AG10803 (cell line): ENCODE measurements at regions not wholly inside any gene's neighbourhood (a gene's known extent, or its start where the extent isn't known, plus 50 kb on each side); places are given as distances from the start of the nearest gene placed in this dataset.
A peak's percentile ranks its signal among the peaks of the same experiment; 100 is the strongest.

Experiments
- DNase-seq: peaks from one replicate; pipeline ENCODE4 v3.0.0; 2010; ENCODE audit warnings: low read depth
- H3K4me3 ChIP-seq: 2 replicates; pipeline ENCODE4 v1.5.1; 2011; ENCODE audit warnings: mild to moderate bottlenecking, low read length, control low read depth
- TF ChIP-seq, protein P1 (sequence below): conservative IDR thresholded peaks from 2 replicates; pipeline ENCODE4 v1.5.1; 2011; ENCODE audit warnings: mild to moderate bottlenecking, low read length, control low read depth, inconsistent platforms

DNA sequence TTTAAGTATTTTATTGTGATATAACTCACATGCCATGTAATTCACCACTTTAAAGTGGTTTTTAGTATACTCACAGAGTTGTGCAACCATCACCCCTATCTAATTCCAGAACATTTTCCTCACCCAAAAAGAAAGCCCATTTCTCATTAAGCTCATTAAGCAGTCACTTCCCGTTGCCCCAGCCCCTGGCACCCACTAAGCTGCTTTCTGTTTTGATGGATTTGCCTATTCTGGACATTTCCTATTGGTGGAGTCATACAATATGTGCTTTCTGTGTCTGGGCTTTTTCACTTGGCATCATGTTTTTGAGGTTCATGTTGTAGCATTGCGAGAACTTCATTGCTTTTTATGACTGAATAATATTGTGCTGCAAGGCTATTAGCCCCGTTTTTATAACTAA, 66.0 kb downstream of the ARL6IP4 start:
- no peak overlapping the region for H3K4me3 ChIP-seq
- DNase-seq, result no peak
- TF ChIP-seq, protein P1, sequence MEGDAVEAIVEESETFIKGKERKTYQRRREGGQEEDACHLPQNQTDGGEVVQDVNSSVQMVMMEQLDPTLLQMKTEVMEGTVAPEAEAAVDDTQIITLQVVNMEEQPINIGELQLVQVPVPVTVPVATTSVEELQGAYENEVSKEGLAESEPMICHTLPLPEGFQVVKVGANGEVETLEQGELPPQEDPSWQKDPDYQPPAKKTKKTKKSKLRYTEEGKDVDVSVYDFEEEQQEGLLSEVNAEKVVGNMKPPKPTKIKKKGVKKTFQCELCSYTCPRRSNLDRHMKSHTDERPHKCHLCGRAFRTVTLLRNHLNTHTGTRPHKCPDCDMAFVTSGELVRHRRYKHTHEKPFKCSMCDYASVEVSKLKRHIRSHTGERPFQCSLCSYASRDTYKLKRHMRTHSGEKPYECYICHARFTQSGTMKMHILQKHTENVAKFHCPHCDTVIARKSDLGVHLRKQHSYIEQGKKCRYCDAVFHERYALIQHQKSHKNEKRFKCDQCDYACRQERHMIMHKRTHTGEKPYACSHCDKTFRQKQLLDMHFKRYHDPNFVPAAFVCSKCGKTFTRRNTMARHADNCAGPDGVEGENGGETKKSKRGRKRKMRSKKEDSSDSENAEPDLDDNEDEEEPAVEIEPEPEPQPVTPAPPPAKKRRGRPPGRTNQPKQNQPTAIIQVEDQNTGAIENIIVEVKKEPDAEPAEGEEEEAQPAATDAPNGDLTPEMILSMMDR, result no peak

DNA sequence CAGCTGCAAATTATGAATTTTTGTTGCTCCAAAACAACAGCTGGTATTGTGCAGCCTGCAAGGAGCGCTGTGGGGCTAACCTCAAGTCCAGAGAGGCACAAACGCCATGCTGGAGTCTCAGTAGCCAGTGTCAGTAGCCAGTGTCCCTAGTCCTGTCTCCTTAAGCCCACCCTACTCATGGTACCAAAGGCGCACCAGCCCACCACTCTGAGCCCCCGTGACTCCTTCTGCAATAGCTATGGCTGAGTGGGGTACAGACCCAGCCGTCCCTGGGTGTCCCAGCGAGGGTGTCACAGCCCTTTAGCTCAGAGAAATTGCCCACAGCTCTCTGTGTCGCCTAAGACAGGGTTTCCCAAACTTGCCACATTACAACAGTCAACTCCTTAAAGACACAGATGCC, 65.2 kb downstream of the ARL6IP4 start:
- DNase-seq, result no peak
- no peak overlapping the region for H3K4me3 ChIP-seq
- TF ChIP-seq, protein P1, result no peak

DNA sequence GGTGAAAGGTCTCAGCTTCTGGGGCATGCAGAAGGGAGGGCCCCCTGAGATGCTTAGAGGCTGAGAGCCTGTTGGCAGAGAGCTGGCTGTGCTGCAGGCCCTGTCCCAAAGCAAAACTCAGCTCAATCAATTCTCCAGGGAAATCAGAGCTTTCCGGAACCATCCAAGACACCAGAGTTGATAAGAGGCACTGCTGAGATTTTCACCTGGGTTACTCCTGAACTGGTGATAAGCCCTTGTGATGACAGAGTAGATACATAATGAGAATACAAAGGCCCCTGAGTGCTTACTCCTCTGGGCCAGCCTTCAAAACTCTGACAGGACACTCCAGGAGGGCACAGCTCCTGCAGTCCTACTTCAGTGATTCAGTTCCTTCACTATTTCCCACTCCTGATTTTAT, 63.9 kb downstream of the ARL6IP4 start:
- TF ChIP-seq, protein P1, result no peak
- no peak overlapping the region for H3K4me3 ChIP-seq
- DNase-seq, result no peak

DNA sequence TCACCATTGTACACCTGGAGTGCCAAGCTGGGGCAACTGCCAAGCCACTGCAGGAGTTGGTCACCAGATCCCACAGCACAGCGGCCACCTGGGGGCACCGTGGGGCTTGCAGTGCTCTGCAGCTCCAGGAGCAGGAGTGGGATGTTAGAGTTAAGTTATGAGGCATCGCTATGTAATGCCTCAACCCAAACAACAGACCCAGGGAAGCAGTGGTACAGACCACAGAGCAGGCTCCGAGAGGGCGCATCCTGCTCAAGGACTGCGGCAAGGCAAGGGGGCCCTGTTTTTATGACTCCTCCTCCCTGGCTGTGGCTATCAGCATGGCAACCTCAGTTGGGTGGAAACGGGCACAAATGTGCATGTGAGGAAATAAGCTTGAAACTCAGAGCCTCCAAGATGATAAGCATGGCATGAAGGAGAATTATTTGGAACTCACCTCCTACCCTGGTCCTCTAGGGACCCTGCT, 63.1 kb downstream of the ARL6IP4 start:
- no peak overlapping the region for H3K4me3 ChIP-seq
- TF ChIP-seq, protein P1, result peak; percentile 83
- DNase-seq, result peak; percentile 96

DNA sequence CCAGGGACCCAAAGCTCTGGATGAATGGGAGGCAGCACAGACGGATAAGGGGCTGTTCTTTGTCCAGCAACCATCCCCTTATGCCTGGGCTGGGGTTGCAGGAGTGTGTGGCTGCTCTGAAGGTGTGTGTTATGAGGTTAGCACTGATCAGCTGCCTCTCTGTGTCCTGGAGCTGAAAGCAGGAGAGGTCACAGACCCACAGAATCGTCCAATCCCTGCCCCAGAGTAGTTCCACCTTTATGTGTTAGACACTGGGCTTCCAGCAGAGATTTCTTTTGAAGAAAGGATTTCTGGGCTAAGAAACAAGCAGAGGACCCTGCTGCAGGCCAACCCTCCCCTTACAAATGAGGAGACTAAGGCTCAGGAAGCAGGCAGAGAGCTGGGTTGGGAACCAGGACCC, 62.4 kb downstream of the ARL6IP4 start:
- no peak overlapping the region for H3K4me3 ChIP-seq
- DNase-seq, result no peak
- TF ChIP-seq, protein P1, result no peak

DNA sequence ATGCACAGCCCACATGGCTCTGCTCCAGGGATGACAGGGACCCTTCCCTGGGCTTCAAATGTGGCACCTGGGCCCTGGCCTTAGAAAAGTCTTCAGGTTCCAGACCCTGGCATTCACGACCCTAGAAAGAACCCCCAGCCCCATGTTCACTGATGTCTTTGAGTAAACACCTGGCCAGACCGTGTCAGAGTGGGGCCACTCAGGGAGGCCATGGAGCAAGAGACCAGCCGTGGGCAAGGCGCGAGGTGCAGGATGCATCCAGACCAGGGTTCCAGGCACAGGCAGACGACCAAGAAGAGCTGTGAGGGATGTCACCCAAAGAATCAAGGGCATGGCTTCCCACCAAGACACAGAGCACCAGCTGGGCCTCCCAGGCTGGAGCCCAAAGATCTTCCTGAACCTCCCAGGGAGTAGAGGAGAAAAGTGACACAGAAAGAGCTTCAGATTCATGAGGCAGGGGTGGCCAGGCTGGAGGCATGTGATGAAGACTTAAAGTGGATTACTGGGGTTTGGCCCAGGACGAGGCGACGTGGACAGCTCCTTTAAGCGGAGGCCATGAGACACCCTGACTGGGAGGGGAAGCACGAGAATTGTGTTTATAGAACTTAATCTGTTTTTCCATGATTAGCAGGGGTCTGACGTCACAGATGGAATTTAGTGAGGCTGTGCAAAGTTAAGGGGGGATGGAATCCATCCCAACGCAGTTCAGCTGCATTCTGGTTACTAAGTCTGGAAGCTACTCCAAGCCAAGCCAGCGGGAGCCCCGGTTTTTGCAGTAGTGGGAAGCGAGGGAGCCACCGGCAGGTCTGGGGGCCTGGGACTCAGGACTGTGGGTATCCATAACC, 61.6 kb downstream of the ARL6IP4 start:
- H3K4me3 ChIP-seq, result no peak overlapping the region
- no peak for DNase-seq
- TF ChIP-seq, protein P1, result no peak

DNA sequence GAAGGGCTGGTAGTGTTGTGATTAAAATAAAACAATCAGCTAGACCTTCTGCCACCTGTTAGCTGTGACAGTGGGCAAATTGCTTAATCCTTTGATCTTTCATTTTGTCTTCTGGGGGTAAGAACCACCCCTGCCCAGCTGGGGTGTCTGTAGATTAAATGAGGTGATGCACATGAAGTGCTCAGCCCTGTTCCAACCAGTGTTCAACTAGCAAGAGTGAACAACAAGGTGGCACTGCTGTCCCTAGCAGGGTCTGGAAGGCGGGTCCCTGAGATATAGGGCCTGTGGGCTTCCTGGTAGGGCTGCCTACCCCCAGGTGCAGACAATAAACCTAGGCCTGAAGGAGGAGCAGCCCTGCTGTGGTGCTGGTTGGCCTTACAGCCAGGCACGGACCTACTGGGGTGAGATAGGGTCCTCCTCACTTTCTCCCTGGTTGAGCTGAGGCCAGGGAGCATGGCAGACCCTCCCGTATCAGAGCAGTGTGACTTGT, 60.6 kb downstream of the ARL6IP4 start:
- no peak overlapping the region for H3K4me3 ChIP-seq
- no peak for DNase-seq
- TF ChIP-seq, protein P1, result no peak
